Activated CD4-positive, alpha-beta memory T cell treated with anti-CD3 and anti-CD28 coated beads, Interleukin-2, amount 10 ng/mL, durations not matched to agents 7 days and 5 days (primary cell): ENCODE measurements at regions not wholly inside any gene's neighbourhood (a gene's known extent, or its start where the extent isn't known, plus 50 kb on each side); places are given as distances from the start of the nearest gene placed in this dataset.

ENCODE experiments used
- CTCF ChIA-PET: fragments of 350-600 bp; sonication (Branson Sonifier 250); formaldehyde crosslinking; loops from one replicate; lab custom pipeline; 2021; ENCODE audit warnings: antibody characterized with exemption, inconsistent platforms; lab: Charles Lee
- POLR2A ChIA-PET: fragments of 350-600 bp; sonication (Branson Sonifier 250); formaldehyde crosslinking; loops from one replicate; lab custom pipeline; 2021; ENCODE audit warnings: antibody characterized with exemption; lab: Charles Lee
- DNase-seq: peaks from one replicate; pipeline ENCODE4 v3.0.0-alpha.2; 2020
- H3K27ac Mint-ChIP-seq: one replicate; pipeline ENCODE4 v1.8.0; 2021; ENCODE audit warnings: mild to moderate bottlenecking, mixed read lengths
- H3K27me3 Mint-ChIP-seq: one replicate; pipeline ENCODE4 v1.8.0; 2021; ENCODE audit warnings: mixed read lengths
- H3K36me3 Mint-ChIP-seq: one replicate; pipeline ENCODE4 v1.8.0; 2021; ENCODE audit warnings: low read depth, mixed read lengths
- H3K4me1 Mint-ChIP-seq: one replicate; pipeline ENCODE4 v1.8.0; 2021; ENCODE audit warnings: mixed read lengths
- H3K4me3 Mint-ChIP-seq: one replicate; pipeline ENCODE4 v1.8.0; 2021; ENCODE audit warnings: mild to moderate bottlenecking, mixed read lengths
- H3K9me3 Mint-ChIP-seq: one replicate; pipeline ENCODE4 v1.8.0; 2021; ENCODE audit warnings: mixed read lengths

DNA sequence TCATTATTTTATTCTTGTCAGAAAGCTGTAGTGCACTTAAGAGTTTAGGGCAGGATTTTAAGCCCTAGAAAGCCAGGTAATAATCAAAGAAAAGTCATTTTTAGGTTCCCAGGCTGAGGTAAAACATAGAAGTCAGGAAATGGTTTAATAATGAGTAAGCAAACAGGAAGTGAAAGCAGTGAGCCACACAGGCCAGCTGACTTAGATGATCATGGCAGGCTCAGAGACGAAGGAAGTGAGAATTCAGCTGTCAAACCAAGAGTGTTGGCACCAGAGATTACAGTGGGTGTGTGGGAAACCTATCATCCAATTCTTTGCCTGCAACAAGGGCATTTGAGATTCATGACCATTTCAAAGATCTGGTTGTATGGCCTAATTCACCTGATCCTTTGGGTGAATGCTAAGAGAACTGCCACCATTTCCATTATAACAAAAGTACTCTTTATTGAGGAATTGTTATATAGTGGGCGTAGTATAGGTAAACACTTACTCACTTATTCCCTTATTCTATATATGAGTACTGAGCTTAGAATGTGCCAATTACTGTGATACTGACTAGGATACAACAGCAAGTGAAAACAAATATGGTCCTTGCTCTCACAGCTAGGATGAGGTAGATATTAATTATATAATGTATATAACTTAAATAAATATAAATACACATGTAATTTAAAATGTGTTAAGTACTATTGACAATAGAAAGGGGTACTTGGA, 103.7 kb upstream of the EDNRB start:
- peaks cover 5% of the 10 kb centered on the region for H3K9me3 Mint-ChIP-seq
- DNase-seq = peak; percentile 66
- H3K4me3 Mint-ChIP-seq = no peak overlapping the region
- H3K27me3 Mint-ChIP-seq = peaks cover 15% of the 10 kb centered on the region
- peak overlapping the region; percentile 58 for H3K27ac Mint-ChIP-seq
- H3K4me1 Mint-ChIP-seq = peaks cover 10% of the 10 kb centered on the region
- CTCF ChIA-PET = interaction anchor here (2.1 kb wide), 1 partner anchor 99 kb away, joined by 5 read pairs; no protein-coding TSS in a partner anchor
- POLR2A ChIA-PET = interaction anchor here (0.9 kb wide), 1 partner anchor 14 kb away, joined by 3 read pairs; no protein-coding TSS in a partner anchor
- no peaks in the 10 kb centered on the region for H3K36me3 Mint-ChIP-seq

DNA sequence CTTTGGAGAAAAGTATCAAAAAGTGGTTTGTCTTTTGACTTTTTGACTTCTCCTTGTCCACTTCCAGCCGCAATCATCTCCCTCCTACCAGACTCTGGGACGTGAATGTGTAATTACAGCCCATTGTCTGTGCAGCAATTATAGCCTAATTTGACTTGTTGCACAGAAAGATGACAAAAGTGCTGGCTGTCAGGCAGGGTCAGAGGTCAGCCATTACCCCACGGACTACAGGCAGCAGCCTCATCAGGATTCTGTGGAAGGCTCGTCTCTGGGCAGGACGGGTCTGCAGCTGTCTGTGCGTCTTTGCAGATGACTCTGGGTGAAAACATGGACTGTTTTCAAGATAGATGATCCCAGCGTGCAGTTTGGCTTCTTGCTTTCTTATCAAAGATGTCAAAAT, 102.2 kb upstream of the EDNRB start:
- H3K9me3 Mint-ChIP-seq = peaks cover 5% of the 10 kb centered on the region
- peaks cover 10% of the 10 kb centered on the region for H3K4me1 Mint-ChIP-seq
- CTCF ChIA-PET = interaction anchor here (2.1 kb wide), 1 partner anchor 101 kb away, joined by 5 read pairs; no protein-coding TSS in a partner anchor
- H3K27me3 Mint-ChIP-seq = peaks cover 19% of the 10 kb centered on the region
- POLR2A ChIA-PET = no interaction called here
- no peak overlapping the region for H3K4me3 Mint-ChIP-seq
- no peak overlapping the region for H3K27ac Mint-ChIP-seq
- no peaks in the 10 kb centered on the region for H3K36me3 Mint-ChIP-seq
- no peak for DNase-seq

DNA sequence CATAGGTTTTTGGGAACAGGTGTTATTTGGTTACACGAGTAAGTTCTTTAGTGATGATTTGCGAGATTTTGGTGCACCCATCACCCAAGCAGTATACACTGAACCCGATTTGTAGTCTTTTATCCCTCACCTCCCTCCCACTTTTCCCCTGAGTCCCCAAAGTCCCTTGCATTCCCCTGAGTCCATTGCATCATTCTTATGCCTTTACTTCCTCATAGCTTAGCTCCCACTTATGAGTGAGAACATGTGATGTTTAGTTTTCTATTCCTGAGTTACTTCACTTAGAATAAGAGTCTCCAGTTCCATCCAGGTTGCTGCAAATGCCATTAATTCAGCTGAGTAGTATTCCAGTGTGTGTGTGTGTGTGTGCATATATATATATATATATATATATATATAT, 97.2 kb upstream of the EDNRB start:
- Mint-ChIP-seq H3K4me1 (no peaks in the 10 kb centered on the region), H3K27me3 (peaks cover 19% of the 10 kb centered on the region), H3K36me3 (no peaks in the 10 kb centered on the region), H3K9me3 (no peaks in the 10 kb centered on the region), H3K27ac (no peak overlapping the region), H3K4me3 (no peak overlapping the region)
- POLR2A ChIA-PET = no interaction called here
- CTCF ChIA-PET = no interaction called here
- DNase-seq = no peak

DNA sequence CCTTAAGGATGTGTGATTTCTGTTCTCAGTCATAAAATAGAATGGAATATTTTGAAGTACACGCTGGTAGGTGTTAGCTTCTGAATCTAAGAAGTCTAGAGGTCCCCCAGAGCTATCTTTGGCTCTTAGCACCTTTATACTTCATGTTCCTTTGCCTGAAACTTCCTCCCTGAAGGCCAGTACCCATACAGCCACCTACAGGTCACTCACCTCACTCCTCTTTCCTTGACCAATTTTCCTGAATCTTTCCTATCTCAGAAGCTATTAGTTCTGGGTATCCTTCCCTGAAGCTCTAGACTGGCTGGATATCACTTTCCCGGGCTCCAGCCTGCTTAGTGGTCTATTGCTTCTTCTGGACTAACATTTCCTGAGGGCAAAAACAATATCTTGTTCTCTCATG, 93.4 kb upstream of the EDNRB start:
- Mint-ChIP-seq H3K36me3 (no peaks in the 10 kb centered on the region), H3K27me3 (peaks cover 11% of the 10 kb centered on the region), H3K27ac (no peak overlapping the region), H3K4me3 (no peak overlapping the region), H3K9me3 (no peaks in the 10 kb centered on the region), H3K4me1 (no peaks in the 10 kb centered on the region)
- DNase-seq = no peak
- POLR2A ChIA-PET = no interaction called here
- CTCF ChIA-PET = no interaction called here

- H3K27me3 Mint-ChIP-seq = peaks cover 5% of the 10 kb centered on the region
- POLR2A ChIA-PET = no interaction called here
- CTCF ChIA-PET = no interaction called here
- H3K9me3 Mint-ChIP-seq = peaks cover 2% of the 10 kb centered on the region
- DNase-seq = no peak
- no peaks in the 10 kb centered on the region for H3K4me1 Mint-ChIP-seq
- no peak overlapping the region for H3K4me3 Mint-ChIP-seq
- H3K27ac Mint-ChIP-seq = no peak overlapping the region
- no peaks in the 10 kb centered on the region for H3K36me3 Mint-ChIP-seq
These were observed 86.2 kb upstream of the EDNRB start for GRCh38 chr13:78004821-78005220.

GRCh38 chr13:77999746-78000145, 81.1 kb upstream of the EDNRB start:
- POLR2A ChIA-PET = no interaction called here
- H3K27me3 Mint-ChIP-seq = peaks cover 2% of the 10 kb centered on the region
- peaks cover 2% of the 10 kb centered on the region for H3K9me3 Mint-ChIP-seq
- no peak for DNase-seq
- no peak overlapping the region for H3K27ac Mint-ChIP-seq
- CTCF ChIA-PET = no interaction called here
- no peaks in the 10 kb centered on the region for H3K4me1 Mint-ChIP-seq
- H3K4me3 Mint-ChIP-seq = no peak overlapping the region
- no peaks in the 10 kb centered on the region for H3K36me3 Mint-ChIP-seq

DNA sequence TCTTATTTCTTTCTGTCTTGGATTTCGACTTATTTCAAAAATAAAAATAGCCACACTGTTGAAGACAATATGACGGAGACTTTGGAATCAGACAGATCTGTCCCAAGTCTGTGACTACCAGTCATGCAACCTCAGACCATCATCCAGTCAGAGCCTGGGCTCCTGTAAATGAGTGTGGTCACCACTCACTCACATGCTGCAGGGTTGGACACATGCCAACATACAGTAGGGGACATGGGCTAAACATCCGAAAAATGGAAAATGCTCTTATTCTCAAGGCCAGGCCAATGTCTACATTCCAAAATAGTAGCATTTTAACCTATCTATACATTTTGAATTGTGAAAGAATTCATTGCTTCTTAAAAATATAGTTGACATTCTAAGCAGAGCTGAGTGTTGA, 75.5 kb upstream of the EDNRB start:
- H3K4me1 Mint-ChIP-seq = no peaks in the 10 kb centered on the region
- peaks cover 5% of the 10 kb centered on the region for H3K27me3 Mint-ChIP-seq
- DNase-seq = no peak
- ChIA-PET CTCF (no interaction called here), POLR2A (no interaction called here)
- no peaks in the 10 kb centered on the region for H3K9me3 Mint-ChIP-seq
- no peak overlapping the region for H3K27ac Mint-ChIP-seq
- H3K36me3 Mint-ChIP-seq = no peaks in the 10 kb centered on the region
- H3K4me3 Mint-ChIP-seq = no peak overlapping the region

- H3K9me3 Mint-ChIP-seq = no peaks in the 10 kb centered on the region
- ChIA-PET CTCF (no interaction called here), POLR2A (no interaction called here)
- no peak overlapping the region for H3K27ac Mint-ChIP-seq
- H3K4me1 Mint-ChIP-seq = no peaks in the 10 kb centered on the region
- H3K4me3 Mint-ChIP-seq = no peak overlapping the region
- peaks cover 5% of the 10 kb centered on the region for H3K27me3 Mint-ChIP-seq
- no peak for DNase-seq
- no peaks in the 10 kb centered on the region for H3K36me3 Mint-ChIP-seq
These were observed 72.4 kb upstream of the EDNRB start for GRCh38 chr13:77991003-77991402.

DNA sequence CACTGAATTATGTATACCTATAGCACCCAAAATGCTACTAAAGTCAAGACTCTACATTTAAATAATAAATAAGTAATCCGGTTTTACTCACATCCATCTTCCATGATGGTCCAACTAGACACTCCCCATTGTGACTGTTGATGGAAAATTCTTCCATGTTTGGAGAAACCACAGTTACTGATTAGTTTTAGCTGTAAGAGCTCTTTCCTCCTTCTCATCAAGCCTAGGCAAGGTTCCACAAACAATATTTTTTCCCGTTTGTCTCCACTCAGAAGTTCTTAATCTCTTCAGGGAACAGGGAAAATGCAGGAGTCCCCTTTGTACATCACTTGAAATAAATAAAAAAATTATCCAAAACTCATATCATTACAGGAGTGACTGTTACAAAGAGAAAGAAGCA, 70.7 kb upstream of the EDNRB start:
- no peaks in the 10 kb centered on the region for H3K4me1 Mint-ChIP-seq
- POLR2A ChIA-PET = no interaction called here
- CTCF ChIA-PET = interaction anchor here (0.9 kb wide), 1 partner anchor 132 kb away, joined by 3 read pairs; no protein-coding TSS in a partner anchor

DNA sequence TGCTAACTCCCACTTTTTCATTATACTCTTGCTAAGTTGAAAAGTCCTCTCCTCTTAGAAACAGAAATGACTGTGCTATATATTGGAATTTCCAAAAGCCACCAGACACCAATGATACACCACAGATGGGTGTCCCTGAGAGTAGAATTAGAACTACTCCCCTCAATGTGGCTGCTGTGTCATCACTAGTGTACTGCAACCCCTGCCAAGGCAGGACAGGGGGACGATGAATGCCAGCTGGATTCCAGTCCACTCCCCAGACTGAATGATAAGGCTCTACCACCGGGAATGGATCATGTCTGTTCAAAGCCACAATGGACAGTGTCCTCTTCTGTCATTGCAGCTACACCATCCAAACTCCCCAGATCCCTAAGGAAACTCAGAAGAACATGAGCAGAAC, 69.7 kb upstream of the EDNRB start:
- Mint-ChIP-seq H3K27ac (no peak overlapping the region), H3K4me1 (no peaks in the 10 kb centered on the region), H3K36me3 (no peaks in the 10 kb centered on the region), H3K27me3 (peaks cover 5% of the 10 kb centered on the region), H3K4me3 (no peak overlapping the region), H3K9me3 (no peaks in the 10 kb centered on the region)
- CTCF ChIA-PET = no interaction called here
- DNase-seq = no peak
- POLR2A ChIA-PET = no interaction called here

More for the DNA sequence above, 70.7 kb upstream of the EDNRB start:
- no peak for DNase-seq
- H3K9me3 Mint-ChIP-seq = no peaks in the 10 kb centered on the region
- no peak overlapping the region for H3K27ac Mint-ChIP-seq
- peaks cover 5% of the 10 kb centered on the region for H3K27me3 Mint-ChIP-seq
- no peaks in the 10 kb centered on the region for H3K36me3 Mint-ChIP-seq
- no peak overlapping the region for H3K4me3 Mint-ChIP-seq

GRCh38 chr13:77986713-77987112, 68.1 kb upstream of the EDNRB start:
- POLR2A ChIA-PET = no interaction called here

GRCh38 chr13:77985866-77986636, 67.4 kb upstream of the EDNRB start:
- ChIA-PET CTCF (no interaction called here), POLR2A (no interaction called here)
- Mint-ChIP-seq H3K4me3 (no peak overlapping the region), H3K36me3 (no peaks in the 10 kb centered on the region), H3K4me1 (no peaks in the 10 kb centered on the region), H3K27me3 (peaks cover 5% of the 10 kb centered on the region), H3K27ac (no peak overlapping the region), H3K9me3 (no peaks in the 10 kb centered on the region)
- no peak for DNase-seq

More at GRCh38 chr13:77986713-77987112, 68.1 kb upstream of the EDNRB start:
- Mint-ChIP-seq H3K36me3 (no peaks in the 10 kb centered on the region), H3K4me3 (no peak overlapping the region), H3K4me1 (no peaks in the 10 kb centered on the region), H3K27ac (no peak overlapping the region), H3K27me3 (peaks cover 5% of the 10 kb centered on the region), H3K9me3 (no peaks in the 10 kb centered on the region)
- DNase-seq = no peak
- CTCF ChIA-PET = no interaction called here

GRCh38 chr13:77981281-77981881, 62.8 kb upstream of the EDNRB start:
- Mint-ChIP-seq H3K27me3 (no peaks in the 10 kb centered on the region), H3K36me3 (no peaks in the 10 kb centered on the region), H3K4me3 (no peak overlapping the region), H3K27ac (no peak overlapping the region), H3K9me3 (no peaks in the 10 kb centered on the region), H3K4me1 (no peaks in the 10 kb centered on the region)
- CTCF ChIA-PET = no interaction called here
- DNase-seq = no peak
- POLR2A ChIA-PET = no interaction called here
